ENCODE measurements at regions not wholly inside any gene's neighbourhood (a gene's known extent, or its start where the extent isn't known, plus 50 kb on each side); places are given as distances from the start of the nearest gene placed in this dataset.

DNA sequence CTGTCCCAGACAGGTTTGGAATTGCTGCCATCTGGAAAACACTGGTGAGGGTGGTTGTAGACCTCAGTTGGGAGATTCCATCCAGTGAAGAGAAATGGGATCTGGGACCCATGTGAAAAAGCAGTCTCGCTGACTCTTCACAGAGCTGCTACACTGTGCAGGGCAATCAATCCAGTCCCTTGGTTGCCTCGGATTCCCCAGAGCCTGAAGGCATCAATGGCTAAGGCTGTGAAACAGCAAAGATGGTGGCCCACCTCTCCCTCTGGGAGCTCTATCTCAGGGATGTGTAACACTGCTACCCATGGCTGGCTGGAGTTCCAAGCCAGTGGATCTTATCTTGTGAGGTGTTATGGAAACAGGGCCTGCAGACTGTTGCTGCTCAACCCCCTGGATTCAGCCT lies 256.1 kb downstream of the TMEM38B start:
- no peaks in the 10 kb centered on the region for H3K4me1 ChIP-seq (ENCODE audit: low read depth, poor library complexity, severe bottlenecking)
- H4K20me1 ChIP-seq (ENCODE audit: insufficient read depth), result no peaks in the 10 kb centered on the region
- no peak overlapping the region for H3K4me2 ChIP-seq
- H3K4me3 ChIP-seq (IDR thresholded peaks at IDR 0.05; ENCODE audit: insufficient read depth, low read depth, low read length), result no peak overlapping the region
- no peak overlapping the region for H3K9ac ChIP-seq
- TF ChIP-seq, protein P1, sequence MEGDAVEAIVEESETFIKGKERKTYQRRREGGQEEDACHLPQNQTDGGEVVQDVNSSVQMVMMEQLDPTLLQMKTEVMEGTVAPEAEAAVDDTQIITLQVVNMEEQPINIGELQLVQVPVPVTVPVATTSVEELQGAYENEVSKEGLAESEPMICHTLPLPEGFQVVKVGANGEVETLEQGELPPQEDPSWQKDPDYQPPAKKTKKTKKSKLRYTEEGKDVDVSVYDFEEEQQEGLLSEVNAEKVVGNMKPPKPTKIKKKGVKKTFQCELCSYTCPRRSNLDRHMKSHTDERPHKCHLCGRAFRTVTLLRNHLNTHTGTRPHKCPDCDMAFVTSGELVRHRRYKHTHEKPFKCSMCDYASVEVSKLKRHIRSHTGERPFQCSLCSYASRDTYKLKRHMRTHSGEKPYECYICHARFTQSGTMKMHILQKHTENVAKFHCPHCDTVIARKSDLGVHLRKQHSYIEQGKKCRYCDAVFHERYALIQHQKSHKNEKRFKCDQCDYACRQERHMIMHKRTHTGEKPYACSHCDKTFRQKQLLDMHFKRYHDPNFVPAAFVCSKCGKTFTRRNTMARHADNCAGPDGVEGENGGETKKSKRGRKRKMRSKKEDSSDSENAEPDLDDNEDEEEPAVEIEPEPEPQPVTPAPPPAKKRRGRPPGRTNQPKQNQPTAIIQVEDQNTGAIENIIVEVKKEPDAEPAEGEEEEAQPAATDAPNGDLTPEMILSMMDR (conservative IDR thresholded peaks at IDR 0.05; ENCODE audit: low read depth, low read length), result no peak
- H3K27me3 ChIP-seq (ENCODE audit: insufficient read depth, low read depth), result no peaks in the 10 kb centered on the region
- no peaks in the 10 kb centered on the region for H3K79me2 ChIP-seq (ENCODE audit: insufficient read depth, low read depth)
- H3K36me3 ChIP-seq (ENCODE audit: insufficient read depth), result no peaks in the 10 kb centered on the region
- H3K27ac ChIP-seq, result no peak overlapping the region
- no peak overlapping the region for H2AFZ ChIP-seq (ENCODE audit: low read depth)

DNA sequence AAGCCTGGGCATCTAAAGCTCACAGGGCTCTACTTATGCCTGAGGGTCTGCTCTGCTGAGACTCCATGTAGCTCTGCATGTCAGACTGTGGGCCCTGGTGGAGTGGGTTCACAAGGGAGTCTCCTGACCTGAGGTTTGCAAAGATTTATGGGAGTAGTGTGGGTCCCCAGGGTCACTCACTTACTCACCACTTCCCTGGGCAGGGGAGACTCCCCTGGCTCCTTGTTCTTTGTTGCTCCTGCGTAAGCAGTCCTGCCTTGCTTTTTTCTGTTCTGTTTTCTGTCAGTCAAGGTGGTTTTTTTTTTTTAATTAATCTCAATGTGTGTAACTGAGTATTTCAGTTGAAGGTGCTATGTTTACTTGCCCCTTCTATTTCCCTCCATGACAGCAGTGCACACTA lies 256.6 kb downstream of the TMEM38B start:
- Histone ChIP-seq H2AFZ (ENCODE audit: low read depth) (no peak overlapping the region), H4K20me1 (ENCODE audit: insufficient read depth) (no peaks in the 10 kb centered on the region), H3K27me3 (ENCODE audit: insufficient read depth, low read depth) (no peaks in the 10 kb centered on the region), H3K36me3 (ENCODE audit: insufficient read depth) (no peaks in the 10 kb centered on the region), H3K79me2 (ENCODE audit: insufficient read depth, low read depth) (no peaks in the 10 kb centered on the region), H3K9ac (no peak overlapping the region), H3K27ac (no peak overlapping the region), H3K4me2 (no peak overlapping the region), H3K4me1 (ENCODE audit: low read depth, poor library complexity, severe bottlenecking) (no peaks in the 10 kb centered on the region), H3K4me3 (IDR thresholded peaks at IDR 0.05; ENCODE audit: insufficient read depth, low read depth, low read length) (no peak overlapping the region)
- TF ChIP-seq, protein P1 (conservative IDR thresholded peaks at IDR 0.05; ENCODE audit: low read depth, low read length), result no peak

- TF ChIP-seq, protein P1 (conservative IDR thresholded peaks at IDR 0.05; ENCODE audit: low read depth, low read length), result no peak
- H3K36me3 ChIP-seq (ENCODE audit: insufficient read depth), result no peaks in the 10 kb centered on the region
Observed at GRCh38 chr9:105954517-105954916, 260.2 kb downstream of the TMEM38B start.

GRCh38 chr9:105957830-105958229 lies 263.5 kb downstream of the TMEM38B start:
- Histone ChIP-seq H3K27ac (no peak overlapping the region), H3K4me3 (IDR thresholded peaks at IDR 0.05; ENCODE audit: insufficient read depth, low read depth, low read length) (no peak overlapping the region), H3K4me2 (no peak overlapping the region), H3K4me1 (ENCODE audit: low read depth, poor library complexity, severe bottlenecking) (no peaks in the 10 kb centered on the region), H3K27me3 (ENCODE audit: insufficient read depth, low read depth) (no peaks in the 10 kb centered on the region), H3K9ac (no peak overlapping the region), H3K36me3 (ENCODE audit: insufficient read depth) (no peaks in the 10 kb centered on the region), H3K79me2 (ENCODE audit: insufficient read depth, low read depth) (no peaks in the 10 kb centered on the region), H2AFZ (ENCODE audit: low read depth) (no peak overlapping the region), H4K20me1 (ENCODE audit: insufficient read depth) (no peaks in the 10 kb centered on the region)
- TF ChIP-seq, protein P1 (conservative IDR thresholded peaks at IDR 0.05; ENCODE audit: low read depth, low read length), result no peak

More at GRCh38 chr9:105954517-105954916, 260.2 kb downstream of the TMEM38B start:
- Histone ChIP-seq H3K4me2 (no peak overlapping the region), H3K79me2 (ENCODE audit: insufficient read depth, low read depth) (no peaks in the 10 kb centered on the region), H2AFZ (ENCODE audit: low read depth) (no peak overlapping the region), H3K9ac (no peak overlapping the region), H3K4me3 (IDR thresholded peaks at IDR 0.05; ENCODE audit: insufficient read depth, low read depth, low read length) (no peak overlapping the region), H3K4me1 (ENCODE audit: low read depth, poor library complexity, severe bottlenecking) (no peaks in the 10 kb centered on the region), H4K20me1 (ENCODE audit: insufficient read depth) (no peaks in the 10 kb centered on the region), H3K27me3 (ENCODE audit: insufficient read depth, low read depth) (no peaks in the 10 kb centered on the region), H3K27ac (no peak overlapping the region)

Data from KMS-11 (cell line).